ENCODE measurements at regions not wholly inside any gene's neighbourhood (a gene's known extent, or its start where the extent isn't known, plus 50 kb on each side); places are given as distances from the start of the nearest gene placed in this dataset.
"Not testable (repeated sequence)": the region's sequence is repeated elsewhere in the genome, so short reads cannot be mapped to it uniquely, and the experiment has no call there.

DNA sequence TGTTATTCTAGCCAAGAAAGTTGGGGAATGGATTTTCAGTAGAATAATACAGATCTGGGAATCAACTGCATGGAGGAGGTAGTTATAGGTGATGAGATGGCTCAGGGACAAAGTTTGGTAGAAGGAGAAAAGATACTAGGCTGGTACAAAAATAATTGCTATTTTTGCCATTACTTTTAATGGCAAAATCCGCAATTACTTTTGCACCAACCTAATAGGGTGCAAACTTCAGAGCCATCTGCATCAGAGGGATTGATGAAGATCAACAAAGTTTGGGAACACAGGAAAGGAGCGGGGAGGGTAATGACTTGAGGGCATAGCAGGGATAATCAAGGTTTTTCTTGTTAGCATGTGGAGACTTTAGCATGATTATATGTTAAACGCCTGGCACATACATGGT is 178.7 kb upstream of the ROPN1B start:
- TF ChIP-seq, protein P1, sequence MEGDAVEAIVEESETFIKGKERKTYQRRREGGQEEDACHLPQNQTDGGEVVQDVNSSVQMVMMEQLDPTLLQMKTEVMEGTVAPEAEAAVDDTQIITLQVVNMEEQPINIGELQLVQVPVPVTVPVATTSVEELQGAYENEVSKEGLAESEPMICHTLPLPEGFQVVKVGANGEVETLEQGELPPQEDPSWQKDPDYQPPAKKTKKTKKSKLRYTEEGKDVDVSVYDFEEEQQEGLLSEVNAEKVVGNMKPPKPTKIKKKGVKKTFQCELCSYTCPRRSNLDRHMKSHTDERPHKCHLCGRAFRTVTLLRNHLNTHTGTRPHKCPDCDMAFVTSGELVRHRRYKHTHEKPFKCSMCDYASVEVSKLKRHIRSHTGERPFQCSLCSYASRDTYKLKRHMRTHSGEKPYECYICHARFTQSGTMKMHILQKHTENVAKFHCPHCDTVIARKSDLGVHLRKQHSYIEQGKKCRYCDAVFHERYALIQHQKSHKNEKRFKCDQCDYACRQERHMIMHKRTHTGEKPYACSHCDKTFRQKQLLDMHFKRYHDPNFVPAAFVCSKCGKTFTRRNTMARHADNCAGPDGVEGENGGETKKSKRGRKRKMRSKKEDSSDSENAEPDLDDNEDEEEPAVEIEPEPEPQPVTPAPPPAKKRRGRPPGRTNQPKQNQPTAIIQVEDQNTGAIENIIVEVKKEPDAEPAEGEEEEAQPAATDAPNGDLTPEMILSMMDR (IDR thresholded peaks at IDR 0.05; ENCODE audit: low read length) = not testable (repeated sequence)
- not testable (repeated sequence) for TF ChIP-seq EZH2 (optimal IDR thresholded peaks at IDR 0.05; ENCODE audit: low read depth, low read length); EZH2phosphoT487 (IDR thresholded peaks at IDR 0.05; ENCODE audit: low read length)
